Loucy (cell line): ENCODE measurements at regions not wholly inside any gene's neighbourhood (a gene's known extent, or its start where the extent isn't known, plus 50 kb on each side); places are given as distances from the start of the nearest gene placed in this dataset.

Source experiments
- H2AFZ ChIP-seq: fragments of 200-600 bp; sonication (generic); 2 replicates; pipeline ENCODE4 v1.6.0; 2016; ENCODE audit warnings: antibody characterized with exemption, mild to moderate bottlenecking, low read length, moderate library complexity
- H3F3A ChIP-seq: fragments of 200-600 bp; 2 replicates; pipeline ENCODE4 v1.6.0; 2016; ENCODE audit warnings: antibody characterized with exemption, low read depth, mild to moderate bottlenecking
- H3K27me3 ChIP-seq: fragments of 200-600 bp; sonication (generic); 2 replicates; pipeline ENCODE4 v1.6.1; 2014; ENCODE audit warnings: low read length, mild to moderate bottlenecking; ENCODE audit not compliant: insufficient read depth, poor library complexity, severe bottlenecking
- H3K36me3 ChIP-seq: fragments of 200-600 bp; sonication (generic); 2 replicates; pipeline ENCODE4 v1.6.1; 2016; ENCODE audit warnings: low read length; ENCODE audit not compliant: insufficient read depth
- H3K4me1 ChIP-seq: fragments of 200-600 bp; sonication (generic); 2 replicates; pipeline ENCODE4 v1.5.1; 2014; ENCODE audit warnings: low read length, mild to moderate bottlenecking; ENCODE audit not compliant: insufficient read depth, poor library complexity, severe bottlenecking
- H3K4me2 ChIP-seq: fragments of 200-600 bp; sonication (generic); 2 replicates; pipeline ENCODE4 v1.6.0; 2014; ENCODE audit warnings: antibody characterized with exemption, low read length, low read depth, mild to moderate bottlenecking; ENCODE audit not compliant: poor library complexity, severe bottlenecking
- H3K4me3 ChIP-seq: fragments of 200-600 bp; sonication (generic); 2 replicates; pipeline ENCODE4 v1.5.1; 2014; ENCODE audit warnings: low read length, mild to moderate bottlenecking, mixed read lengths; ENCODE audit not compliant: poor library complexity, severe bottlenecking
- H3K79me2 ChIP-seq: fragments of 200-600 bp; sonication (generic); 2 replicates; pipeline ENCODE4 v1.6.1; 2014; ENCODE audit warnings: low read length; ENCODE audit not compliant: insufficient read depth
- H3K9ac ChIP-seq: fragments of 200-600 bp; sonication (generic); 2 replicates; pipeline ENCODE4 v1.6.0; 2014; ENCODE audit warnings: mild to moderate bottlenecking, low read depth, low read length, moderate library complexity; ENCODE audit not compliant: poor library complexity, severe bottlenecking
- H3K9me2 ChIP-seq: fragments of 200-600 bp; sonication (generic); replicated peaks from 2 replicates; pipeline ENCODE4 v1.6.1; 2016; ENCODE audit warnings: low read depth, low read length, mixed read lengths
- H3K9me3 ChIP-seq: fragments of 200-600 bp; sonication (generic); 2 replicates; pipeline ENCODE4 v1.6.1; 2014; ENCODE audit warnings: mild to moderate bottlenecking, antibody characterized with exemption, low read length, low read depth; ENCODE audit not compliant: insufficient read depth
- H4K20me1 ChIP-seq: fragments of 200-600 bp; sonication (generic); 2 replicates; pipeline ENCODE4 v1.6.0; 2014; ENCODE audit warnings: antibody characterized with exemption, low read length, mild to moderate bottlenecking; ENCODE audit not compliant: insufficient read depth, poor library complexity, severe bottlenecking
- CTCF ChIP-seq: fragments of 200-600 bp; sonication (generic); conservative IDR thresholded peaks from 2 replicates; pipeline ENCODE4 v1.5.1; 2014; ENCODE audit warnings: mild to moderate bottlenecking, antibody characterized with exemption, low read length
- EZH2phosphoT487 ChIP-seq: fragments of 200-600 bp; IDR thresholded peaks from 2 replicates; pipeline ENCODE4 v1.6.1; 2018; ENCODE audit warnings: antibody characterized with exemption, mild to moderate bottlenecking, moderate library complexity, borderline replicate concordance

- no peaks in the 10 kb centered on the region for H3K9me2 ChIP-seq
- peaks cover 13% of the 10 kb centered on the region; the same call in 1 of the 2 replicates for H3K9me3 ChIP-seq
- TF ChIP-seq CTCF: no peak
- no peak for TF ChIP-seq EZH2phosphoT487
- H2AFZ ChIP-seq: no peak overlapping the region
- H3K9ac ChIP-seq: no peak overlapping the region
- no peaks in the 10 kb centered on the region for H3K4me1 ChIP-seq
- no peaks in the 10 kb centered on the region for H3K79me2 ChIP-seq
- H3K4me2 ChIP-seq: no peak overlapping the region
- H3K27me3 ChIP-seq: no peaks in the 10 kb centered on the region
- H3K4me3 ChIP-seq: no peak overlapping the region
- H3F3A ChIP-seq: no peaks in the 10 kb centered on the region
- H3K36me3 ChIP-seq: no peaks in the 10 kb centered on the region
- no peaks in the 10 kb centered on the region for H4K20me1 ChIP-seq
Observed at GRCh38 chr11:70696564-70696963, 298.2 kb downstream of the CTTN start.

- H2AFZ ChIP-seq: no peak overlapping the region
- H3K4me1 ChIP-seq: no peaks in the 10 kb centered on the region
- H3K27me3 ChIP-seq: no peaks in the 10 kb centered on the region
- H3K79me2 ChIP-seq: no peaks in the 10 kb centered on the region
- H3K9me3 ChIP-seq: peaks cover 13% of the 10 kb centered on the region; the same call in 1 of the 2 replicates
- H3K36me3 ChIP-seq: no peaks in the 10 kb centered on the region
- H3K9me2 ChIP-seq: no peaks in the 10 kb centered on the region
- H3K9ac ChIP-seq: no peak overlapping the region
- H3K4me3 ChIP-seq: no peak overlapping the region
- no peak overlapping the region for H3K4me2 ChIP-seq
- no peaks in the 10 kb centered on the region for H3F3A ChIP-seq
- TF ChIP-seq CTCF (no peak), EZH2phosphoT487 (no peak)
- no peaks in the 10 kb centered on the region for H4K20me1 ChIP-seq
Observed at GRCh38 chr11:70697701-70698100, 299.4 kb downstream of the CTTN start.

- H3K9ac ChIP-seq: no peak overlapping the region
- H3K79me2 ChIP-seq: no peaks in the 10 kb centered on the region
- H3K9me2 ChIP-seq: no peaks in the 10 kb centered on the region
- H3K4me2 ChIP-seq: no peak overlapping the region
- H3K4me3 ChIP-seq: no peak overlapping the region
- H3F3A ChIP-seq: no peaks in the 10 kb centered on the region
- H4K20me1 ChIP-seq: no peaks in the 10 kb centered on the region
- H3K4me1 ChIP-seq: no peaks in the 10 kb centered on the region
- H3K9me3 ChIP-seq: peaks cover 7% of the 10 kb centered on the region; the same call in 1 of the 2 replicates
- no peaks in the 10 kb centered on the region for H3K27me3 ChIP-seq
- no peak overlapping the region for H2AFZ ChIP-seq
- TF ChIP-seq CTCF (no peak), EZH2phosphoT487 (no peak)
- no peaks in the 10 kb centered on the region for H3K36me3 ChIP-seq
Observed at GRCh38 chr11:70698871-70699270, 300.5 kb downstream of the CTTN start.
